Upper lobe of left lung (tissue), 6 donors: ENCODE measurements at regions not wholly inside any gene's neighbourhood (a gene's known extent, or its start where the extent isn't known, plus 50 kb on each side); places are given as distances from the start of the nearest gene placed in this dataset.

Source experiments
- ATAC-seq, 2 donors: fragments of 200-7000 bp; cut with Tn5 transposase; one replicate each; pipeline ENCODE4 v1.9.1; 2022; ENCODE audit warnings: mild to moderate bottlenecking in 2 of 2, moderate library complexity in 2 of 2; ENCODE audit not compliant: low FRiP score in 2 of 2
- DNase-seq, 2 donors: peaks; one replicate each; pipeline ENCODE4 v3.0.0-alpha.2; 2019 to 2020
- H3K27ac ChIP-seq, 4 donors: fragments of 200-600 bp; sonication (generic); one replicate each; pipeline ENCODE4 v1.5.1; 2016 to 2019
- H3K27me3 ChIP-seq, 4 donors: fragments of 200-600 bp; sonication (generic); one replicate each; pipeline ENCODE4 v1.5.1; 2017 to 2019
- H3K36me3 ChIP-seq, 4 donors: fragments of 200-600 bp; sonication (generic); one replicate each; pipeline ENCODE4 v1.5.1; 2016 to 2019
- H3K4me1 ChIP-seq, 4 donors: fragments of 200-600 bp; sonication (generic); one replicate each; pipeline ENCODE4 v1.5.1; 2018 to 2019
- H3K4me3 ChIP-seq, 4 donors: fragments of 200-600 bp; sonication (generic); one replicate each; pipeline ENCODE4 v1.5.1; 2017 to 2019; ENCODE audit warnings: mild to moderate bottlenecking in 2 of 4, moderate library complexity in 1 of 4
- H3K9me3 ChIP-seq, 4 donors: fragments of 200-600 bp; sonication (generic); one replicate each; pipeline ENCODE4 v1.5.1; 2018 to 2019
- CTCF ChIP-seq, 6 experiments: fragments of 450-650 bp in 4 of 6; fragments of 200-600 bp in 2 of 6; sonication (generic) in 2 of 6; IDR thresholded peaks; one replicate each; pipeline ENCODE4 v1.5.1; 2016 to 2019; ENCODE audit warnings: antibody characterized with exemption in 6 of 6
- EP300 ChIP-seq, 4 donors: sonication (generic); formaldehyde crosslinking; IDR thresholded peaks; one replicate each; pipeline ENCODE4 v1.5.1; 2017; ENCODE audit warnings: antibody characterized with exemption in 4 of 4, control low read depth in 2 of 4
- POLR2A ChIP-seq, 4 donors: fragments of 450-650 bp; IDR thresholded peaks; one replicate each; pipeline ENCODE4 v1.5.1; 2016 to 2017; ENCODE audit warnings: antibody characterized with exemption in 4 of 4, mild to moderate bottlenecking in 2 of 4
- POLR2AphosphoS5 ChIP-seq, 2 donors: sonication (generic); formaldehyde crosslinking; IDR thresholded peaks; one replicate each; pipeline ENCODE4 v1.5.1; 2017; ENCODE audit warnings: antibody characterized with exemption in 2 of 2
- WGBS, 2 donors: methylation state at CpG; one replicate each; pipeline ENCODE4 v1.1.5; 2017 to 2018; 5-methylcytosine and 5-hydroxymethylcytosine counted together
- donor health status: DM: no; HTN: no; CAD: no; lungs with moderate emphysema.
- donor health status: DM: no; HTN: yes; CAD: no; lungs with severe emphysema.

- TF ChIP-seq CTCF (IDR thresholded peaks at IDR 0.05) (no peak), POLR2A (IDR thresholded peaks at IDR 0.05) (no peak), EP300 (IDR thresholded peaks at IDR 0.05) (no peak), POLR2AphosphoS5 (IDR thresholded peaks at IDR 0.05) (no peak)
- ATAC-seq (no peak), DNase-seq (no peak)
- Histone ChIP-seq H3K4me3 (no peak overlapping the region), H3K9me3 (peaks cover 0 to 5% (median 0%) of the 10 kb centered on the region in 4 donors), H3K36me3 (no peaks in the 10 kb centered on the region), H3K4me1 (no peaks in the 10 kb centered on the region), H3K27ac (no peak overlapping the region), H3K27me3 (no peaks in the 10 kb centered on the region)
- WGBS, 2 donors, result 89 to 91% methylated on average over 3 of the region's 3 CpGs
These were observed 50.9 kb upstream of the WARS2 start for GRCh38 chr1:119191325-119191724.

- no peak overlapping the region for H3K27ac ChIP-seq
- TF ChIP-seq EP300 (IDR thresholded peaks at IDR 0.05) (no peak), POLR2A (IDR thresholded peaks at IDR 0.05) (no peak), POLR2AphosphoS5 (IDR thresholded peaks at IDR 0.05) (no peak), CTCF (IDR thresholded peaks at IDR 0.05) (no peak)
- no peak for ATAC-seq
These were observed 63.9 kb upstream of the WARS2 start for GRCh38 chr1:119204197-119204960.

GRCh38 chr1:119204961-119205357, 64.5 kb upstream of the WARS2 start:
- TF ChIP-seq EP300 (IDR thresholded peaks at IDR 0.05), result no peak
- TF ChIP-seq POLR2A (IDR thresholded peaks at IDR 0.05), result no peak
- TF ChIP-seq POLR2AphosphoS5 (IDR thresholded peaks at IDR 0.05), result no peak
- no peak for TF ChIP-seq CTCF (IDR thresholded peaks at IDR 0.05)
- no peak for DNase-seq
- Histone ChIP-seq H3K9me3 (no peaks in the 10 kb centered on the region), H3K27ac (no peak overlapping the region), H3K36me3 (no peaks in the 10 kb centered on the region), H3K4me1 (no peaks in the 10 kb centered on the region), H3K27me3 (no peaks in the 10 kb centered on the region), H3K4me3 (no peak overlapping the region)
- WGBS, 2 donors, result 78 to 87% methylated on average over 1 of the region's 1 CpG
- ATAC-seq, result no peak

More at GRCh38 chr1:119204197-119204960, 63.9 kb upstream of the WARS2 start:
- Histone ChIP-seq H3K4me3 (no peak overlapping the region), H3K4me1 (no peaks in the 10 kb centered on the region), H3K9me3 (peaks cover 0 to under 1% (median under 1%) of the 10 kb centered on the region in 4 donors), H3K36me3 (no peaks in the 10 kb centered on the region), H3K27me3 (no peaks in the 10 kb centered on the region)
- 94 to 96% methylated on average over 2 of the region's 2 CpGs for whole genome bisulfite sequencing, 2 donors
- no peak for DNase-seq

GRCh38 chr1:119209061-119209460, 68.6 kb upstream of the WARS2 start:
- peak in 1 of 2 donors; percentile 16 for ATAC-seq
- 93 to 97% methylated on average over 5 of the region's 5 CpGs for WGBS, 2 donors
- DNase-seq, result no peak
- no peak overlapping the region for H3K27ac ChIP-seq
- no peaks in the 10 kb centered on the region for H3K36me3 ChIP-seq
- H3K27me3 ChIP-seq, result no peaks in the 10 kb centered on the region
- no peaks in the 10 kb centered on the region for H3K4me1 ChIP-seq
- TF ChIP-seq EP300 (IDR thresholded peaks at IDR 0.05) (no peak), POLR2AphosphoS5 (IDR thresholded peaks at IDR 0.05) (no peak), CTCF (IDR thresholded peaks at IDR 0.05) (no peak), POLR2A (IDR thresholded peaks at IDR 0.05) (no peak)
- no peak overlapping the region for H3K4me3 ChIP-seq
- H3K9me3 ChIP-seq, result no peaks in the 10 kb centered on the region
